CD4-positive, alpha-beta T cell treated with Interleukin-6 at 100 ng/mL for 8 hours (primary cell): ENCODE measurements at regions not wholly inside any gene's neighbourhood (a gene's known extent, or its start where the extent isn't known, plus 50 kb on each side); places are given as distances from the start of the nearest gene placed in this dataset.

ENCODE experiments used
- DNase-seq: peaks from one replicate; pipeline ENCODE4 v3.0.0-alpha.2; 2020; ENCODE audit warnings: mixed read lengths, low spot score

GRCh38 chr15:62547584-62547983, 382.5 kb upstream of the C2CD4B start:
- DNase-seq: no peak

GRCh38 chr15:62549345-62549970, 384.4 kb upstream of the C2CD4B start:
- no peak for DNase-seq

- DNase-seq: no peak
Observed at GRCh38 chr15:62550106-62550505, 385.0 kb upstream of the C2CD4B start.

GRCh38 chr15:62552444-62552843, 387.4 kb upstream of the C2CD4B start:
- no peak for DNase-seq

GRCh38 chr15:62553911-62554563, 389.0 kb upstream of the C2CD4B start:
- no peak for DNase-seq

- DNase-seq: no peak
Observed at GRCh38 chr15:62558640-62559380, 393.7 kb upstream of the C2CD4B start.

- DNase-seq: no peak
Observed at GRCh38 chr15:62559381-62559733, 394.3 kb upstream of the C2CD4B start.

GRCh38 chr15:62561059-62561519, 396.0 kb upstream of the C2CD4B start:
- no peak for DNase-seq

GRCh38 chr15:62561571-62561970, 396.5 kb upstream of the C2CD4B start:
- no peak for DNase-seq

- DNase-seq: no peak
Observed at GRCh38 chr15:62564886-62565633, 400.0 kb upstream of the C2CD4B start.

GRCh38 chr15:62565634-62566026, 400.5 kb upstream of the C2CD4B start:
- no peak for DNase-seq

- DNase-seq: no peak
Observed at GRCh38 chr15:62566248-62566647, 401.2 kb upstream of the C2CD4B start.

GRCh38 chr15:62567501-62567900, 402.4 kb upstream of the C2CD4B start:
- no peak for DNase-seq

- no peak for DNase-seq
Observed at GRCh38 chr15:62568004-62568403, 402.9 kb upstream of the C2CD4B start.

- DNase-seq: no peak
Observed at GRCh38 chr15:62568702-62569101, 403.6 kb upstream of the C2CD4B start.

- no peak for DNase-seq
Observed at GRCh38 chr15:62569460-62570404, 404.6 kb upstream of the C2CD4B start.

GRCh38 chr15:62570405-62570783, 405.3 kb upstream of the C2CD4B start:
- no peak for DNase-seq

GRCh38 chr15:62571072-62571471, 406.0 kb upstream of the C2CD4B start:
- DNase-seq: no peak

- DNase-seq: no peak
Observed at GRCh38 chr15:62572797-62573196, 407.7 kb upstream of the C2CD4B start.

- no peak for DNase-seq
Observed at GRCh38 chr15:62573876-62574275, 408.8 kb upstream of the C2CD4B start.

GRCh38 chr15:62578546-62578945, 413.5 kb upstream of the C2CD4B start:
- no peak for DNase-seq
